HEK293 (cell line): ENCODE measurements at regions not wholly inside any gene's neighbourhood (a gene's known extent, or its start where the extent isn't known, plus 50 kb on each side); places are given as distances from the start of the nearest gene placed in this dataset.

Source experiments
- CTCF ChIA-PET: fragments of 350-600 bp; formaldehyde crosslinking; extraction: SDS; loops from one replicate; lab custom pipeline; 2021; ENCODE audit warnings: antibody characterized with exemption; lab: Yijun Ruan, JAX
- POLR2A ChIA-PET: fragments of 300-600 bp; formaldehyde crosslinking; extraction: SDS; loops from one replicate; lab custom pipeline; 2020; ENCODE audit warnings: antibody characterized with exemption, inconsistent platforms; lab: Yijun Ruan, JAX
- H3K27ac ChIP-seq: fragments of 200-500 bp; sonication (Bioruptor generic); 2 replicates; pipeline ENCODE4 v1.5.1; 2014; ENCODE audit warnings: low read depth, low read length, control low read depth, inconsistent platforms; ENCODE audit errors: extremely low read depth
- H3K36me3 ChIP-seq, 2 experiments: fragments of 200-500 bp in 1 of 2; sonication (Bioruptor generic) in 1 of 2; 1 replicate in 1 of 2; 2 replicates in 1 of 2; pipeline ENCODE4 v1.5.1; 2014 to 2017; ENCODE audit warnings: inconsistent platforms in 2 of 2, low read length in 2 of 2; ENCODE audit not compliant: control insufficient read depth in 2 of 2, insufficient read depth in 1 of 2
- H3K4me1 ChIP-seq: fragments of 200-500 bp; sonication (Bioruptor generic); 2 replicates; pipeline ENCODE4 v1.5.1; 2014; ENCODE audit warnings: mild to moderate bottlenecking, low read length, inconsistent platforms; ENCODE audit not compliant: control insufficient read depth, insufficient read depth
- H3K4me3 ChIP-seq: 2 replicates; pipeline ENCODE4 v1.5.1; 2011; ENCODE audit warnings: low read depth, mild to moderate bottlenecking, control low read depth, low read length, moderate library complexity
- H3K9me3 ChIP-seq: fragments of 200-500 bp; sonication (Bioruptor generic); 2 replicates; pipeline ENCODE4 v1.5.1; 2014; ENCODE audit warnings: low read depth, low read length, inconsistent platforms; ENCODE audit not compliant: control insufficient read depth, insufficient read depth
- AEBP2 ChIP-seq: fragments of 450-650 bp; formaldehyde crosslinking; IDR thresholded peaks from 2 replicates; pipeline ENCODE4 v1.5.1; 2016; ENCODE audit warnings: missing biosample characterization, missing genetic modification characterization, borderline replicate concordance
- HOXA7 ChIP-seq: sonication (generic); formaldehyde crosslinking; IDR thresholded peaks from 2 replicates; pipeline ENCODE4 v1.8.1; 2022; ENCODE audit warnings: missing genetic modification reagents, borderline replicate concordance
- HOXC10 ChIP-seq: sonication (generic); formaldehyde crosslinking; IDR thresholded peaks from 2 replicates; pipeline ENCODE4 v1.8.1; 2023; ENCODE audit warnings: mild to moderate bottlenecking, missing genetic modification reagents
- PATZ1 ChIP-seq: fragments of 450-650 bp; formaldehyde crosslinking; IDR thresholded peaks from 2 replicates; pipeline ENCODE4 v1.5.1; 2016; ENCODE audit warnings: missing biosample characterization, missing genetic modification characterization
- SP3 ChIP-seq: fragments of 450-650 bp; formaldehyde crosslinking; IDR thresholded peaks from 2 replicates; pipeline ENCODE4 v1.5.1; 2016; ENCODE audit warnings: missing biosample characterization, missing genetic modification characterization
- WT1 ChIP-seq: fragments of 450-650 bp; formaldehyde crosslinking; IDR thresholded peaks from 2 replicates; pipeline ENCODE4 v1.5.1; 2016; ENCODE audit warnings: missing biosample characterization, missing genetic modification characterization
- ZBTB20 ChIP-seq: fragments of 450-650 bp; formaldehyde crosslinking; IDR thresholded peaks from 2 replicates; pipeline ENCODE4 v1.5.1; 2016; ENCODE audit warnings: missing biosample characterization, missing genetic modification characterization
- ZFP41 ChIP-seq: fragments of 450-650 bp; formaldehyde crosslinking; IDR thresholded peaks from 2 replicates; pipeline ENCODE4 v1.5.1; 2016; ENCODE audit warnings: missing biosample characterization, missing genetic modification characterization, borderline replicate concordance
- ZFP69B ChIP-seq: fragments of 450-650 bp; formaldehyde crosslinking; IDR thresholded peaks from 2 replicates; pipeline ENCODE4 v1.5.1; 2016; ENCODE audit warnings: missing biosample characterization, missing genetic modification characterization
- ZNF169 ChIP-seq: fragments of 450-650 bp; formaldehyde crosslinking; IDR thresholded peaks from 2 replicates; pipeline ENCODE4 v1.5.1; 2016; ENCODE audit warnings: missing biosample characterization, missing genetic modification characterization
- ZNF174 ChIP-seq: fragments of 450-650 bp; formaldehyde crosslinking; IDR thresholded peaks from 2 replicates; pipeline ENCODE4 v1.5.0; 2017; ENCODE audit warnings: missing biosample characterization, mild to moderate bottlenecking, missing genetic modification characterization
- ZNF18 ChIP-seq: fragments of 450-650 bp; formaldehyde crosslinking; IDR thresholded peaks from 2 replicates; pipeline ENCODE4 v1.5.1; 2016; ENCODE audit warnings: missing biosample characterization, missing genetic modification characterization
- ZNF202 ChIP-seq: fragments of 450-650 bp; formaldehyde crosslinking; IDR thresholded peaks from 2 replicates; pipeline ENCODE4 v1.5.1; 2016; ENCODE audit warnings: missing biosample characterization, missing genetic modification characterization, borderline replicate concordance
- ZNF248 ChIP-seq: fragments of 450-650 bp; formaldehyde crosslinking; IDR thresholded peaks from 2 replicates; pipeline ENCODE4 v1.5.1; 2017; ENCODE audit warnings: missing biosample characterization, missing genetic modification characterization
- ZNF391 ChIP-seq: fragments of 450-650 bp; formaldehyde crosslinking; IDR thresholded peaks from 2 replicates; pipeline ENCODE4 v1.5.1; 2016; ENCODE audit warnings: low read depth, missing biosample characterization, missing genetic modification characterization, borderline replicate concordance
- ZNF398 ChIP-seq: fragments of 450-650 bp; formaldehyde crosslinking; IDR thresholded peaks from 2 replicates; pipeline ENCODE4 v1.5.1; 2017; ENCODE audit warnings: missing biosample characterization, missing genetic modification characterization
- ZNF488 ChIP-seq: fragments of 450-650 bp; formaldehyde crosslinking; IDR thresholded peaks from 2 replicates; pipeline ENCODE4 v1.5.1; 2016; ENCODE audit warnings: missing biosample characterization, missing genetic modification characterization
- ZNF529 ChIP-seq: fragments of 450-650 bp; formaldehyde crosslinking; IDR thresholded peaks from 2 replicates; pipeline ENCODE4 v1.5.1; 2017; ENCODE audit warnings: missing genetic modification characterization, missing biosample characterization; ENCODE audit not compliant: insufficient replicate concordance
- ZNF561 ChIP-seq: fragments of 450-650 bp; IDR thresholded peaks from 2 replicates; pipeline ENCODE4 v1.5.1; 2018; ENCODE audit warnings: missing biosample characterization, missing genetic modification characterization, borderline replicate concordance
- ZNF585B ChIP-seq: fragments of 450-650 bp; formaldehyde crosslinking; IDR thresholded peaks from 2 replicates; pipeline ENCODE4 v1.5.1; 2016; ENCODE audit warnings: missing biosample characterization, missing genetic modification characterization
- ZNF624 ChIP-seq: fragments of 450-650 bp; formaldehyde crosslinking; IDR thresholded peaks from 2 replicates; pipeline ENCODE4 v1.5.1; 2017; ENCODE audit warnings: missing biosample characterization, missing genetic modification characterization
- ZNF658 ChIP-seq: fragments of 450-650 bp; formaldehyde crosslinking; IDR thresholded peaks from 2 replicates; pipeline ENCODE4; 2016; ENCODE audit warnings: missing biosample characterization, missing genetic modification characterization
- ZNF664 ChIP-seq: fragments of 450-650 bp; formaldehyde crosslinking; IDR thresholded peaks from 2 replicates; pipeline ENCODE4 v1.5.1; 2016; ENCODE audit warnings: missing biosample characterization, missing genetic modification characterization
- ZNF707 ChIP-seq: fragments of 450-650 bp; formaldehyde crosslinking; IDR thresholded peaks from 2 replicates; pipeline ENCODE4 v1.5.1; 2016; ENCODE audit warnings: missing biosample characterization, missing genetic modification characterization
- ZNF747 ChIP-seq: fragments of 450-650 bp; formaldehyde crosslinking; IDR thresholded peaks from 2 replicates; pipeline ENCODE4 v1.5.1; 2016; ENCODE audit warnings: missing biosample characterization, missing genetic modification characterization

GRCh38 chr3:1828519-1828918 is 270.1 kb upstream of the CNTN4 start:
- Histone ChIP-seq H3K4me1 (peaks cover 2% of the 10 kb centered on the region; the same call in 1 of the 2 replicates), H3K27ac (no peak overlapping the region), H3K4me3 (no peak overlapping the region), H3K9me3 (no peaks in the 10 kb centered on the region), H3K36me3 (no peaks in the 10 kb centered on the region)
- TF ChIP-seq ZNF585B (tag by site-specific recombination) = no peak
- TF ChIP-seq HOXC10 (CRISPR knock-in tag) = no peak
- no peak for TF ChIP-seq ZNF202 (tag by site-specific recombination)
- TF ChIP-seq ZNF174 = no peak
- TF ChIP-seq ZNF707 (tag by site-specific recombination) = no peak
- TF ChIP-seq ZFP41 (tag by site-specific recombination) = no peak
- no peak for TF ChIP-seq AEBP2 (tag by site-specific recombination)
- TF ChIP-seq SP3 (tag by site-specific recombination) = no peak
- TF ChIP-seq ZNF658 (tag by site-specific recombination) = no peak
- no peak for TF ChIP-seq ZNF248 (tag by site-specific recombination)
- no peak for TF ChIP-seq ZNF747
- ChIA-PET POLR2A (no interaction called here), CTCF (no interaction called here)

GRCh38 chr3:1830851-1831250 is 267.8 kb upstream of the CNTN4 start:
- TF ChIP-seq ZNF624 (tag by site-specific recombination) (no peak), ZNF529 (tag by site-specific recombination) (no peak)
- POLR2A ChIA-PET = no interaction called here
- no peak overlapping the region for H3K4me3 ChIP-seq
- CTCF ChIA-PET = interaction anchor here (0.6 kb wide), 2 partner anchors 10 to 17 kb away, joined by 3 read pairs; no protein-coding TSS in a partner anchor
- H3K9me3 ChIP-seq = no peaks in the 10 kb centered on the region
- peaks cover 2% of the 10 kb centered on the region; the same call in 1 of the 2 replicates for H3K4me1 ChIP-seq
- no peak overlapping the region for H3K27ac ChIP-seq
- no peaks in the 10 kb centered on the region for H3K36me3 ChIP-seq

- H3K27ac ChIP-seq = no peak overlapping the region
- ChIA-PET POLR2A (no interaction called here), CTCF (interaction anchor here (2.1 kb wide), 1 partner anchor 15 kb away, joined by 7 read pairs; no protein-coding TSS in a partner anchor)
- H3K36me3 ChIP-seq = no peaks in the 10 kb centered on the region
- no peak overlapping the region for H3K4me3 ChIP-seq
- H3K9me3 ChIP-seq = no peaks in the 10 kb centered on the region
- peaks cover 2% of the 10 kb centered on the region; the same call in 1 of the 2 replicates for H3K4me1 ChIP-seq
- TF ChIP-seq PATZ1 (tag by site-specific recombination) = no peak
- TF ChIP-seq ZNF398 (tag by site-specific recombination) = no peak
- TF ChIP-seq ZNF169 (tag by site-specific recombination) = no peak
- TF ChIP-seq HOXA7 (CRISPR knock-in tag) = no peak
- no peak for TF ChIP-seq ZNF664 (tag by site-specific recombination)
- TF ChIP-seq ZFP69B (tag by site-specific recombination) = no peak
- TF ChIP-seq ZNF18 = no peak
- TF ChIP-seq ZNF391 = no peak
- TF ChIP-seq ZNF488 (tag by site-specific recombination) = no peak
- TF ChIP-seq ZNF561 (tag by site-specific recombination) = no peak
- no peak for TF ChIP-seq ZBTB20 (tag by site-specific recombination)
- TF ChIP-seq WT1 (tag by site-specific recombination) = no peak
Measured at GRCh38 chr3:1832395-1832794, 266.3 kb upstream of the CNTN4 start.
